Heart left ventricle (tissue), 16 donors: ENCODE measurements at regions not wholly inside any gene's neighbourhood (a gene's known extent, or its start where the extent isn't known, plus 50 kb on each side); places are given as distances from the start of the nearest gene placed in this dataset.

ENCODE experiments used
- ATAC-seq, 4 donors: fragments of 200-7000 bp; cut with Tn5 transposase; one replicate each; pipeline ENCODE4 v1.9.1; 2020 to 2022; ENCODE audit warnings: moderate library complexity in 4 of 4, mild to moderate bottlenecking in 3 of 4, moderate number of reproducible peaks in 1 of 4
- DNase-seq, 5 donors: peaks; one replicate each; pipeline ENCODE4 v3.0.0-alpha.2; 2020
- H3K27ac ChIP-seq, 12 donors: fragments of 200-600 bp; sonication (generic) in 4 of 12; one replicate each; pipeline versions ENCODE4 v1.5.0 to v1.8.0; 2016 to 2022; ENCODE audit warnings: mild to moderate bottlenecking in 2 of 12
- H3K27me3 ChIP-seq, 9 donors: fragments of 200-600 bp; sonication (generic) in 2 of 9; one replicate each; pipeline versions ENCODE4 v1.5.1 to v1.8.0; 2016 to 2022; ENCODE audit warnings: mild to moderate bottlenecking in 3 of 9
- H3K36me3 ChIP-seq, 9 donors: fragments of 200-600 bp; sonication (generic) in 2 of 9; one replicate each; pipeline versions ENCODE4 v1.5.0 to v1.8.0; 2018 to 2022; ENCODE audit warnings: mild to moderate bottlenecking in 2 of 9
- H3K4me1 ChIP-seq, 12 donors: fragments of 200-600 bp; sonication (generic) in 4 of 12; one replicate each; pipeline versions ENCODE4 v1.5.0 to v1.8.0; 2016 to 2022; ENCODE audit warnings: mild to moderate bottlenecking in 3 of 12
- H3K4me3 ChIP-seq, 12 donors: fragments of 200-600 bp; sonication (generic) in 4 of 12; one replicate each; pipeline versions ENCODE4 v1.5.0 to v1.8.0; 2017 to 2022; ENCODE audit warnings: mild to moderate bottlenecking in 9 of 12, moderate library complexity in 4 of 12
- H3K9me3 ChIP-seq, 12 donors: fragments of 200-600 bp; sonication (generic) in 4 of 12; one replicate each; pipeline versions ENCODE4 v1.5.0 to v1.8.0; 2016 to 2022; ENCODE audit warnings: mild to moderate bottlenecking in 1 of 12
- POLR2A ChIP-seq, 2 donors: fragments of 450-650 bp; IDR thresholded peaks; one replicate each; pipeline ENCODE4 v1.6.1; 2017; ENCODE audit warnings: antibody characterized with exemption in 2 of 2, mild to moderate bottlenecking in 2 of 2, moderate library complexity in 2 of 2
- WGBS, 4 donors: extraction: QIAGEN DNeasy Blood & Tissue Kit in 2 of 4; methylation state at CpG; one replicate each; pipeline versions ENCODE4 v1.1.5 to v1.1.7; 2013 to 2018; 5-methylcytosine and 5-hydroxymethylcytosine counted together
- intact Hi-C, 10 donors: fragments of 100-400 bp; cut with DNase I; formaldehyde crosslinking; loops; one replicate each; pipeline versions ENCODE4 v1.11.1 to v1.14.2; 2022
- TF ChIP-seq, protein P1 (sequence below), 12 donors: fragments of 200-600 bp; sonication (generic) in 4 of 12; IDR thresholded peaks; one replicate each; pipeline versions ENCODE4 v1.5.0 to v1.8.0; 2018 to 2022; ENCODE audit warnings: antibody characterized with exemption in 12 of 12, mild to moderate bottlenecking in 5 of 12
- donor health status: ischemic (EF 13 %, LVEDD 7.1; RV severe dilation, severe dysfunction).
- donor health status: healthy with polysubstance abuse.
- donor health status: DM: no; HTN: yes; CAD: no.
- donor health status: DM: no; HTN: no; CAD: no.
- donor health status: ischemic (EF 25% LVEDD 6.9; RV normal size, moderate dysfunction).
- donor health status: ischemic (EF 25% LVEDD 5.7; RV mildly dilated, moderate dysfunction).
- donor health status: healthy.
- donor health status: DM: yes; HTN: yes; CAD: no.
- donor health status: ischemic (EF 35%, LVEDD 5.7; RV mildly dilated, moderate dysfunction).
- donor health status: nonischemic (EF 11% LVEDD 7.7; RV severe dilation, severe dysfunction).
- donor health status: DM: yes; HTN: yes; CAD: no.
- donor health status: PGD.
- donor health status: ischemic (EF 29% LVEDD 5.4; RV normal size, mild dysfunction).
- donor health status: nonischemic (EF 23%, LVEDD 6.1; RV moderate dilation, normal function).

DNA sequence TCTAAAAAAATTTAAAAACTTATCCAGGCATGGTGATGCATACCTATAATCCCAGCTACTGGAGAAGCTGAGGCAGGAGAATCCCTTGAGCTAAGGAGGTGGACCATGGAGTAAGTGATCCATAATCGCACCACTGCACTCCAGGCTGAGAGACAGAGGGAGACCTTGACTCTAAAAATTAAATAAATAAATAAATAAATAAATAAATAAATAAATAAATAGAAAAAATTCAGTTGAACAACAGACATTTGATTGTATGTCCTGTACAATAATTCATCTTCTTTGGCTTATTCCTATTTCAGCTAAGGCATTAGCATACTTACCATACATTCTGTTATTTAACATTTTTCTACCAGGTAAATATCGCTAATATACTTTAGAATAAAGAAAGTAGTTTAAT lies 726.1 kb upstream of the GALNTL6 start:
- intact Hi-C loops, result no loop called here
- peaks cover 0 to 33% (median 6%) of the 10 kb centered on the region in 12 donors for H3K9me3 ChIP-seq
- DNase-seq, result no peak
- H3K36me3 ChIP-seq, result no peaks in the 10 kb centered on the region
- H3K27me3 ChIP-seq, result no peaks in the 10 kb centered on the region
- no peaks in the 10 kb centered on the region for H3K4me1 ChIP-seq
- no peak overlapping the region for H3K27ac ChIP-seq
- no peak for ATAC-seq
- WGBS, 4 donors, result 88 to 90% (median 89%) methylated on average over 2 of the region's 2 CpGs
- no peak overlapping the region for H3K4me3 ChIP-seq
- TF ChIP-seq, protein P1, sequence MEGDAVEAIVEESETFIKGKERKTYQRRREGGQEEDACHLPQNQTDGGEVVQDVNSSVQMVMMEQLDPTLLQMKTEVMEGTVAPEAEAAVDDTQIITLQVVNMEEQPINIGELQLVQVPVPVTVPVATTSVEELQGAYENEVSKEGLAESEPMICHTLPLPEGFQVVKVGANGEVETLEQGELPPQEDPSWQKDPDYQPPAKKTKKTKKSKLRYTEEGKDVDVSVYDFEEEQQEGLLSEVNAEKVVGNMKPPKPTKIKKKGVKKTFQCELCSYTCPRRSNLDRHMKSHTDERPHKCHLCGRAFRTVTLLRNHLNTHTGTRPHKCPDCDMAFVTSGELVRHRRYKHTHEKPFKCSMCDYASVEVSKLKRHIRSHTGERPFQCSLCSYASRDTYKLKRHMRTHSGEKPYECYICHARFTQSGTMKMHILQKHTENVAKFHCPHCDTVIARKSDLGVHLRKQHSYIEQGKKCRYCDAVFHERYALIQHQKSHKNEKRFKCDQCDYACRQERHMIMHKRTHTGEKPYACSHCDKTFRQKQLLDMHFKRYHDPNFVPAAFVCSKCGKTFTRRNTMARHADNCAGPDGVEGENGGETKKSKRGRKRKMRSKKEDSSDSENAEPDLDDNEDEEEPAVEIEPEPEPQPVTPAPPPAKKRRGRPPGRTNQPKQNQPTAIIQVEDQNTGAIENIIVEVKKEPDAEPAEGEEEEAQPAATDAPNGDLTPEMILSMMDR (IDR thresholded peaks at IDR 0.05), result no peak
- TF ChIP-seq POLR2A (IDR thresholded peaks at IDR 0.05), result no peak

DNA sequence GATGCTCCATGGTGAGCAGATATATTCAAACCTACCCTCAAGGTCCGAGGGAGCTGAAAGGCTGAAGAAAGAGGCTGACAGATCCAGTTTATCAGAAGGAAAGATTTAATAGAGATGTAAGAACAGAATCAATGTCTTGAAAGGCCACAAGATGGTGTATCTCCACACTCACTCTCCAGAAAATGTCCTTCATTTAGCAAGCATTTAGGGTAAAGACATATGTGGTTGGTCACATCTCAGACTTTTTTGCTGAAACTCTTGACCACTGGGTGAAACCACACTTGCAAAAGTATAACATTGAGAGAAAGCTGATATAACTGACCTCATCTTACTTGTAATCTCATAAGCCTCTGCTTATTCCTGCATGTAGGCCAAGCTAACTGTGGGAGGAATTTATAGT lies 745.8 kb upstream of the GALNTL6 start:
- intact Hi-C loops, result no loop called here
- no peaks in the 10 kb centered on the region for H3K27me3 ChIP-seq
- no peaks in the 10 kb centered on the region for H3K4me1 ChIP-seq
- no peaks in the 10 kb centered on the region for H3K36me3 ChIP-seq
- TF ChIP-seq POLR2A (IDR thresholded peaks at IDR 0.05), result no peak
- TF ChIP-seq, protein P1 (IDR thresholded peaks at IDR 0.05), result no peak
- no peak overlapping the region for H3K4me3 ChIP-seq
- peaks cover 0 to 24% (median 10%) of the 10 kb centered on the region in 12 donors for H3K9me3 ChIP-seq
- no peak for DNase-seq
- no peak overlapping the region for H3K27ac ChIP-seq
- 47 to 56% (median 51%) methylated on average over 1 of the region's 1 CpG for WGBS, 4 donors
- ATAC-seq, result no peak

DNA sequence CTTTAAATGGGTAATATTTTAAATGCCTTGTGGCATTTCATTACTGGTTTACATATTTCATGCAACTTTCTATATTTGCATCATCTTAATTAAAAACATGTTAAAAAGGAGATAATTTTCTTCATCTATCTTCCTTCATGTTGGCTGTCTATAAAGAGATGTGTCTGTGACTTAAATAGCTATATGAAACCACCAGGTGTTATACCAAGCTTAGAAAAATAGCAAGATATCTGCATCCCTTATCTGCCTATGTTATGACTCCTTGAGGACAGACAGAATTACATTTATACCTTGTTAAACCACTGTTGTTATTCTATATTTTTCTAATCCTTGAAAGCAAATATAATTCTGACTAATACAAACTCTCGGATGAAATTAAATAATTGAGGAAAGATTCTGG lies 763.8 kb upstream of the GALNTL6 start:
- WGBS, 4 donors, result 79 to 86% (median 83%) methylated on average over 1 of the region's 1 CpG
- intact Hi-C loops, result no loop called here
- no peak for ATAC-seq

DNA sequence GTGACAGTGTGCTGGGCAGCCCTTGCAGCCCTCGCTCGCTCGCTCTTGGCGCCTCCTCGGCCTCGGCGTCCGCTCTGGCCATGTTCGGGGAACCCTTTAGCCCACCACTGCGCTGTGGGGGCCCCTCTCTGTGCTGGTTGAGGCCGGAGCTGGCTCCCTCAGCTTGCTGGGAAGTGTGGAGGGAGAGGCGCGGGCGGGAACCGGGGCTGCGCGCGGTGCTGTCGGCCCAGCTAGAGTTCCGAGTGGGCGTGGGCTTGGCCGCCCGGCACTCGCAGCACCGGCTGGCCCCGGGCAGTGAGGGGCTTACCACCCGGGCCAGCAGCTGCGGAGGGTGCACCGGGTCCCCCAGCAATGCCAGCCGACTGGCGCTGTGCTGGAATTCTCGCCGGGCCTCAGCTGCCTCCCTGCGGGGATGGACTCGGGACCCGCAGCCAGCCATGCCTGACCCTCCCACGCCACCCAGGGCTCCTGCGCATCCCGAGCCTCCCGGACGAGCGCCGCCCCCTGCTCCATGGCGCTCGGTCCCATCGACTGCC lies 770.1 kb upstream of the GALNTL6 start:
- TF ChIP-seq, protein P1 (IDR thresholded peaks at IDR 0.05), result no peak
- no peak for TF ChIP-seq POLR2A (IDR thresholded peaks at IDR 0.05)
- no peaks in the 10 kb centered on the region for H3K27me3 ChIP-seq
- intact Hi-C loops, result no loop called here
- WGBS, 4 donors, result 92 to 94% (median 93%) methylated on average over 29 to 46 of the region's 46 CpGs
- no peaks in the 10 kb centered on the region for H3K36me3 ChIP-seq
- H3K4me1 ChIP-seq, result no peaks in the 10 kb centered on the region
- H3K9me3 ChIP-seq, result no peaks in the 10 kb centered on the region
- no peak overlapping the region for H3K27ac ChIP-seq
- DNase-seq (peak in 2 of 5 donors; percentile 24 to 64), ATAC-seq (no peak)
- H3K4me3 ChIP-seq, result no peak overlapping the region

More for the DNA sequence above, 763.8 kb upstream of the GALNTL6 start:
- no peaks in the 10 kb centered on the region for H3K27me3 ChIP-seq
- H3K4me1 ChIP-seq, result no peaks in the 10 kb centered on the region
- H3K4me3 ChIP-seq, result no peak overlapping the region
- no peaks in the 10 kb centered on the region for H3K36me3 ChIP-seq
- TF ChIP-seq, protein P1 (IDR thresholded peaks at IDR 0.05), result no peak
- TF ChIP-seq POLR2A (IDR thresholded peaks at IDR 0.05), result no peak
- H3K9me3 ChIP-seq, result peaks cover 0 to 5% (median 0%) of the 10 kb centered on the region in 12 donors
- no peak for DNase-seq
- no peak overlapping the region for H3K27ac ChIP-seq
